ENCODE measurements at regions not wholly inside any gene's neighbourhood (a gene's known extent, or its start where the extent isn't known, plus 50 kb on each side); places are given as distances from the start of the nearest gene placed in this dataset.

GRCh38 chr2:191476901-191477300, 201.0 kb upstream of the NABP1 start:
- Mint-ChIP-seq H3K36me3 (ENCODE audit: low read depth) (no peaks in the 10 kb centered on the region), H3K27ac (no peak overlapping the region), H3K27me3 (ENCODE audit: low read depth) (no peaks in the 10 kb centered on the region), H3K4me3 (no peak overlapping the region), H3K4me1 (peaks cover 8% of the 10 kb centered on the region), H3K9me3 (peaks cover 15% of the 10 kb centered on the region)
- no peak for TF ChIP-seq CTCF (IDR thresholded peaks at IDR 0.05; ENCODE audit: unreplicated experiment in 3 of 3)

GRCh38 chr2:191478799-191479679, 198.9 kb upstream of the NABP1 start:
- Mint-ChIP-seq H3K4me1 (peaks cover 8% of the 10 kb centered on the region), H3K27me3 (ENCODE audit: low read depth) (peaks cover 4% of the 10 kb centered on the region), H3K36me3 (ENCODE audit: low read depth) (no peaks in the 10 kb centered on the region), H3K27ac (peak overlapping the region; percentile 5 to 56 (median 45)), H3K4me3 (no peak overlapping the region), H3K9me3 (peaks cover 30% of the 10 kb centered on the region)
- no peak for TF ChIP-seq CTCF (IDR thresholded peaks at IDR 0.05; ENCODE audit: unreplicated experiment in 3 of 3)

GRCh38 chr2:191479680-191480023, 198.3 kb upstream of the NABP1 start:
- H3K4me3 Mint-ChIP-seq, result no peak overlapping the region
- H3K9me3 Mint-ChIP-seq, result peaks cover 36% of the 10 kb centered on the region
- H3K36me3 Mint-ChIP-seq (ENCODE audit: low read depth), result no peaks in the 10 kb centered on the region
- peaks cover 4% of the 10 kb centered on the region for H3K27me3 Mint-ChIP-seq (ENCODE audit: low read depth)
- H3K4me1 Mint-ChIP-seq, result peaks cover 8% of the 10 kb centered on the region
- peak overlapping the region; percentile 5 to 56 (median 45) for H3K27ac Mint-ChIP-seq
- no peak for TF ChIP-seq CTCF (IDR thresholded peaks at IDR 0.05; ENCODE audit: unreplicated experiment in 3 of 3)

GRCh38 chr2:191481305-191482070, 196.4 kb upstream of the NABP1 start:
- Mint-ChIP-seq H3K36me3 (ENCODE audit: low read depth) (no peaks in the 10 kb centered on the region), H3K4me3 (no peak overlapping the region), H3K4me1 (peaks cover 8% of the 10 kb centered on the region), H3K9me3 (peaks cover 36% of the 10 kb centered on the region), H3K27me3 (ENCODE audit: low read depth) (peaks cover 4% of the 10 kb centered on the region), H3K27ac (no peak overlapping the region)
- no peak for TF ChIP-seq CTCF (IDR thresholded peaks at IDR 0.05; ENCODE audit: unreplicated experiment in 3 of 3)

GRCh38 chr2:191483117-191483516, 194.8 kb upstream of the NABP1 start:
- Mint-ChIP-seq H3K27ac (no peak overlapping the region), H3K4me3 (no peak overlapping the region), H3K36me3 (ENCODE audit: low read depth) (no peaks in the 10 kb centered on the region), H3K4me1 (peaks cover 8% of the 10 kb centered on the region), H3K9me3 (peaks cover 36% of the 10 kb centered on the region), H3K27me3 (ENCODE audit: low read depth) (peaks cover 4% of the 10 kb centered on the region)
- TF ChIP-seq CTCF (IDR thresholded peaks at IDR 0.05; ENCODE audit: unreplicated experiment in 3 of 3), result no peak

Data from nephron (organoid).